ENCODE measurements at regions not wholly inside any gene's neighbourhood (a gene's known extent, or its start where the extent isn't known, plus 50 kb on each side); places are given as distances from the start of the nearest gene placed in this dataset.

- CTCF ChIA-PET (ENCODE audit: low intra/inter-chr PET ratio, low total read pairs) = no interaction called here
- Histone ChIP-seq H3K27ac (ENCODE audit: extremely low read length, insufficient read depth, low read length) (no peak overlapping the region), H3K9ac (ENCODE audit: insufficient read depth, low read depth, low read length) (no peak overlapping the region), H3K9me3 (ENCODE audit: low read length) (no peaks in the 10 kb centered on the region), H3K36me3 (replicated peaks in 1 of 2; ENCODE audit: control insufficient read depth in 1 of 2, insufficient read depth in 2 of 2, low read length in 2 of 2) (no peaks in the 10 kb centered on the region), H3K27me3 (ENCODE audit: control insufficient read depth in 1 of 2, insufficient read depth in 2 of 2, low read length in 2 of 2) (no peaks in the 10 kb centered on the region), H2AFZ (ENCODE audit: low read length) (no peak overlapping the region), H3K4me3 (replicated peaks in 1 of 3; ENCODE audit: insufficient read depth in 1 of 3, low read depth in 2 of 3, low read length in 3 of 3) (no peak overlapping the region), H4K20me1 (ENCODE audit: insufficient read depth, low read length) (no peaks in the 10 kb centered on the region), H3K4me2 (ENCODE audit: low read depth, low read length) (no peak overlapping the region), H3K79me2 (ENCODE audit: insufficient read depth, low read length) (no peaks in the 10 kb centered on the region), H3K4me1 (ENCODE audit: insufficient read depth, low read length) (no peaks in the 10 kb centered on the region)
- TF ChIP-seq ZNF780A (CRISPR knock-in tag; IDR thresholded peaks at IDR 0.05) (no peak), SNAPC4 (CRISPR knock-in tag; IDR thresholded peaks at IDR 0.05) (no peak), RBFOX2 (IDR thresholded peaks at IDR 0.05; ENCODE audit: low read depth, low read length) (no peak), ZNF264 (CRISPR knock-in tag; IDR thresholded peaks at IDR 0.05) (no peak), ZNF569 (CRISPR knock-in tag; IDR thresholded peaks at IDR 0.05; ENCODE audit: borderline replicate concordance) (no peak), MYPOP (CRISPR knock-in tag; IDR thresholded peaks at IDR 0.05) (no peak), ZNF546 (CRISPR knock-in tag; conservative IDR thresholded peaks at IDR 0.05) (no peak), SPEN (CRISPR knock-in tag; IDR thresholded peaks at IDR 0.05; ENCODE audit: low read depth) (no peak)
- DNase-seq (ENCODE audit: low spot score) = no peak
- intact Hi-C loops (cut with micrococcal nuclease; ENCODE audit: unreplicated experiment) = no loop called here
- in situ Hi-C loops (cut with HindIII; ENCODE audit: extremely low pct_ligation_motif_present, low pct_unique_long_range_greater_than_20kb) = no loop called here
- no peak for FAIRE-seq
- 90% methylated on average over 1 of the region's 1 CpG for WGBS (ENCODE audit: low lambda C conversion rate)
- no TSS peak for BruUV-seq (replicated peaks)
- ATAC-seq = no peak
- POLR2A ChIA-PET = no interaction called here
These were observed 590.1 kb downstream of the RAB28 start for GRCh38 chr4:12894062-12894461.

Measured in HepG2 (cell line).